ENCODE measurements at regions not wholly inside any gene's neighbourhood (a gene's known extent, or its start where the extent isn't known, plus 50 kb on each side); places are given as distances from the start of the nearest gene placed in this dataset.
"Not testable (repeated sequence)": the region's sequence is repeated elsewhere in the genome, so short reads cannot be mapped to it uniquely, and the experiment has no call there.

GRCh38 chr2:89202518-89202917, 511.0 kb downstream of the RPIA start:
- not testable (repeated sequence) for H3K27ac ChIP-seq (ENCODE audit: insufficient read length, low read depth, low read length); H3T11ph ChIP-seq (ENCODE audit: low read length); DNase-seq; H2BK12ac ChIP-seq (ENCODE audit: insufficient read length, low read depth, low read length); H3K4me3 Mint-ChIP-seq; H2BK5ac ChIP-seq (ENCODE audit: insufficient read length, low read length); H3K79me1 ChIP-seq (ENCODE audit: insufficient read depth, low read depth, low read length, poor library complexity, severe bottlenecking); H4K91ac ChIP-seq (ENCODE audit: insufficient read length, low read depth, low read length); H3K4me1 Mint-ChIP-seq; H4K5ac ChIP-seq (ENCODE audit: insufficient read length, low read depth, low read length); H2BK120ac ChIP-seq (ENCODE audit: low read depth, low read length, poor library complexity, severe bottlenecking); H3K9me3 ChIP-seq (ENCODE audit: control insufficient read depth, low read depth, low read length); H3K23ac ChIP-seq (ENCODE audit: insufficient read length, low read depth, low read length); H3K23me2 ChIP-seq (ENCODE audit: insufficient read length, low read depth, low read length, poor library complexity, severe bottlenecking); H3K18ac ChIP-seq (ENCODE audit: insufficient read length, low read depth, low read length); H3K27me3 ChIP-seq (ENCODE audit: insufficient read depth, low read length); H3K56ac ChIP-seq (ENCODE audit: insufficient read length, low read depth, low read length); H3K4me2 ChIP-seq (ENCODE audit: insufficient read depth, insufficient read length, low read length); H3K79me2 ChIP-seq (ENCODE audit: insufficient read depth, low read length); H3K4me1 ChIP-seq (ENCODE audit: insufficient read depth, low read length); H4K8ac ChIP-seq (replicated peaks; ENCODE audit: insufficient read length, low read depth, low read length); H3K27me3 Mint-ChIP-seq (ENCODE audit: low read depth); H2BK15ac ChIP-seq (ENCODE audit: low read depth, low read length); H3K14ac ChIP-seq (ENCODE audit: insufficient read depth, low read length); H2BK20ac ChIP-seq (ENCODE audit: low read depth, low read length, poor library complexity, severe bottlenecking); H3K4ac ChIP-seq (ENCODE audit: low read depth, low read length); H3K9ac ChIP-seq (ENCODE audit: extremely low read depth, insufficient read length, low read length); H2AFZ ChIP-seq (ENCODE audit: low read length); H2AK5ac ChIP-seq (ENCODE audit: insufficient read length, low read length); H4K20me1 ChIP-seq (ENCODE audit: control insufficient read depth, insufficient read depth, insufficient read length); H3K27ac Mint-ChIP-seq
- peaks cover 54 to 61% of the 10 kb centered on the region in 2 experiments for H3K9me3 Mint-ChIP-seq
- H3K36me3 Mint-ChIP-seq (ENCODE audit: insufficient read depth in 1 of 3, low read depth in 3 of 3): peaks cover 0 to 14% (median 6%) of the 10 kb centered on the region in 3 experiments; a peak in 5 of 7 replicates
- WGBS (ENCODE audit: extremely low coverage, insufficient read length, low lambda C conversion rate): no CpG with 5 or more reads among the region's 1 CpG
